Loucy (cell line): ENCODE measurements at regions not wholly inside any gene's neighbourhood (a gene's known extent, or its start where the extent isn't known, plus 50 kb on each side); places are given as distances from the start of the nearest gene placed in this dataset.

ENCODE experiments used
- EZH2phosphoT487 ChIP-seq: fragments of 200-600 bp; IDR thresholded peaks from 2 replicates; pipeline ENCODE4 v1.6.1; 2018; ENCODE audit warnings: antibody characterized with exemption, mild to moderate bottlenecking, moderate library complexity, borderline replicate concordance
- TF ChIP-seq, protein P1 (sequence below): fragments of 200-600 bp; sonication (generic); conservative IDR thresholded peaks from 2 replicates; pipeline ENCODE4 v1.5.1; 2014; ENCODE audit warnings: mild to moderate bottlenecking, antibody characterized with exemption, low read length

- TF ChIP-seq, protein P1, sequence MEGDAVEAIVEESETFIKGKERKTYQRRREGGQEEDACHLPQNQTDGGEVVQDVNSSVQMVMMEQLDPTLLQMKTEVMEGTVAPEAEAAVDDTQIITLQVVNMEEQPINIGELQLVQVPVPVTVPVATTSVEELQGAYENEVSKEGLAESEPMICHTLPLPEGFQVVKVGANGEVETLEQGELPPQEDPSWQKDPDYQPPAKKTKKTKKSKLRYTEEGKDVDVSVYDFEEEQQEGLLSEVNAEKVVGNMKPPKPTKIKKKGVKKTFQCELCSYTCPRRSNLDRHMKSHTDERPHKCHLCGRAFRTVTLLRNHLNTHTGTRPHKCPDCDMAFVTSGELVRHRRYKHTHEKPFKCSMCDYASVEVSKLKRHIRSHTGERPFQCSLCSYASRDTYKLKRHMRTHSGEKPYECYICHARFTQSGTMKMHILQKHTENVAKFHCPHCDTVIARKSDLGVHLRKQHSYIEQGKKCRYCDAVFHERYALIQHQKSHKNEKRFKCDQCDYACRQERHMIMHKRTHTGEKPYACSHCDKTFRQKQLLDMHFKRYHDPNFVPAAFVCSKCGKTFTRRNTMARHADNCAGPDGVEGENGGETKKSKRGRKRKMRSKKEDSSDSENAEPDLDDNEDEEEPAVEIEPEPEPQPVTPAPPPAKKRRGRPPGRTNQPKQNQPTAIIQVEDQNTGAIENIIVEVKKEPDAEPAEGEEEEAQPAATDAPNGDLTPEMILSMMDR: no peak
- no peak for TF ChIP-seq EZH2phosphoT487
Observed at GRCh38 chr6:50925981-50926380, 107.3 kb downstream of the TFAP2B start.
